CD4-positive, alpha-beta T cell (primary cell): ENCODE measurements at regions not wholly inside any gene's neighbourhood (a gene's known extent, or its start where the extent isn't known, plus 50 kb on each side); places are given as distances from the start of the nearest gene placed in this dataset.

ENCODE experiments used
- ATAC-seq: fragments of 200-7000 bp; cut with Tn5 transposase; one replicate; pipeline ENCODE4 v1.10.0; 2022; ENCODE audit warnings: mild to moderate bottlenecking; ENCODE audit not compliant: poor library complexity
- CTCF ChIA-PET: fragments of 350-600 bp; sonication (Branson Sonifier 250); formaldehyde crosslinking; loops from one replicate; lab custom pipeline; 2021; ENCODE audit warnings: antibody characterized with exemption, inconsistent platforms; lab: Charles Lee
- POLR2A ChIA-PET: fragments of 350-600 bp; sonication (Branson Sonifier 250); formaldehyde crosslinking; loops from one replicate; lab custom pipeline; 2021; ENCODE audit warnings: antibody characterized with exemption, inconsistent platforms; lab: Charles Lee
- DNase-seq, 14 experiments: peaks; one replicate each; pipeline ENCODE4 v3.0.0-alpha.2; 2013 to 2020; ENCODE audit warnings: mixed read lengths in 2 of 14
- H3K27ac ChIP-seq, 2 donors: one replicate each; pipeline versions ENCODE4 v1.5.1 to v1.7.0; 2013; ENCODE audit warnings: low read length in 2 of 2, low read depth in 1 of 2, mild to moderate bottlenecking in 1 of 2
- H3K27me3 ChIP-seq, 2 experiments: 1 replicate in 1 of 2; 2 replicates in 1 of 2; pipeline versions ENCODE4 v1.6.1 to v1.7.0; 2013; ENCODE audit warnings: low read length in 2 of 2, control low read depth in 1 of 2, mild to moderate bottlenecking in 1 of 2, moderate library complexity in 1 of 2; ENCODE audit not compliant: insufficient read depth in 2 of 2, control insufficient read depth in 1 of 2
- H3K36me3 ChIP-seq: one replicate; pipeline ENCODE4 v1.6.1; 2013; ENCODE audit warnings: low read length, control low read depth; ENCODE audit not compliant: insufficient read depth
- H3K4me1 ChIP-seq: one replicate; pipeline ENCODE4 v1.6.1; 2013; ENCODE audit warnings: low read length, control low read depth; ENCODE audit not compliant: insufficient read depth
- H3K4me3 ChIP-seq: one replicate; pipeline ENCODE4 v1.5.1; 2013; ENCODE audit warnings: mild to moderate bottlenecking, low read length, moderate library complexity
- H3K9me3 ChIP-seq, 2 experiments: 1 replicate in 1 of 2; 2 replicates in 1 of 2; pipeline versions ENCODE4 v1.6.1 to v1.7.0; 2013; ENCODE audit warnings: low read length in 2 of 2, mild to moderate bottlenecking in 2 of 2, control low read depth in 1 of 2, moderate library complexity in 1 of 2; ENCODE audit not compliant: control insufficient read depth in 1 of 2, insufficient read depth in 1 of 2
- H3K27ac Mint-ChIP-seq: one replicate; pipeline ENCODE4 v1.8.0; 2020; ENCODE audit warnings: mixed read lengths
- H3K27me3 Mint-ChIP-seq: one replicate; pipeline ENCODE4 v1.8.0; 2021; ENCODE audit warnings: mixed read lengths
- H3K36me3 Mint-ChIP-seq: one replicate; pipeline ENCODE4 v1.8.0; 2021; ENCODE audit warnings: low read depth, mixed read lengths
- H3K4me1 Mint-ChIP-seq: one replicate; pipeline ENCODE4 v1.8.0; 2021; ENCODE audit warnings: low read depth, mixed read lengths
- H3K4me3 Mint-ChIP-seq: one replicate; pipeline ENCODE4 v1.8.0; 2020; ENCODE audit warnings: mild to moderate bottlenecking, mixed read lengths
- H3K9me3 Mint-ChIP-seq: one replicate; pipeline ENCODE4 v1.8.0; 2020; ENCODE audit warnings: mixed read lengths
- CTCF ChIP-seq: fragments of 200-600 bp; IDR thresholded peaks from one replicate; pipeline ENCODE4 v1.8.0; 2022; ENCODE audit warnings: antibody characterized with exemption, mild to moderate bottlenecking
- intact Hi-C, 2 experiments: fragments of 100-400 bp; cut with DNase I in 1 of 2; cut with micrococcal nuclease in 1 of 2; formaldehyde crosslinking; loops; one replicate each; pipeline versions ENCODE4 v1.15.1 to v1.9.0; 2023 to 2025; cut with DNase I, micrococcal nuclease

- no peak for DNase-seq
- intact Hi-C loops, result no loop called here
- peaks cover 11% of the 10 kb centered on the region for H3K27me3 Mint-ChIP-seq
- TF ChIP-seq CTCF, result no peak
- no peaks in the 10 kb centered on the region for H3K4me1 ChIP-seq
- ChIA-PET CTCF (no interaction called here), POLR2A (no interaction called here)
- H3K27ac Mint-ChIP-seq, result no peak overlapping the region
- H3K9me3 ChIP-seq, result no peaks in the 10 kb centered on the region
- no peaks in the 10 kb centered on the region for H3K36me3 Mint-ChIP-seq
- H3K27me3 ChIP-seq, result no peaks in the 10 kb centered on the region
- H3K9me3 Mint-ChIP-seq, result peaks cover 3% of the 10 kb centered on the region
- H3K4me3 Mint-ChIP-seq, result no peak overlapping the region
- H3K4me3 ChIP-seq, result no peak overlapping the region
- ATAC-seq, result no peak
- H3K36me3 ChIP-seq, result no peaks in the 10 kb centered on the region
- H3K27ac ChIP-seq, result no peak overlapping the region
- no peaks in the 10 kb centered on the region for H3K4me1 Mint-ChIP-seq
Observed at GRCh38 chr6:4464638-4465037, 311.6 kb upstream of the CDYL start.

GRCh38 chr6:4463236-4463635 lies 313.0 kb upstream of the CDYL start:
- no peak for DNase-seq
- no peaks in the 10 kb centered on the region for H3K9me3 Mint-ChIP-seq
- no peaks in the 10 kb centered on the region for H3K36me3 Mint-ChIP-seq
- ChIA-PET CTCF (no interaction called here), POLR2A (no interaction called here)
- Histone ChIP-seq H3K4me1 (no peaks in the 10 kb centered on the region), H3K27me3 (no peaks in the 10 kb centered on the region), H3K4me3 (no peak overlapping the region), H3K9me3 (no peaks in the 10 kb centered on the region), H3K27ac (no peak overlapping the region), H3K36me3 (no peaks in the 10 kb centered on the region)
- peaks cover 11% of the 10 kb centered on the region for H3K27me3 Mint-ChIP-seq
- H3K4me3 Mint-ChIP-seq, result no peak overlapping the region
- ATAC-seq, result no peak
- no peak overlapping the region for H3K27ac Mint-ChIP-seq
- intact Hi-C loops, result no loop called here
- TF ChIP-seq CTCF, result no peak
- H3K4me1 Mint-ChIP-seq, result no peaks in the 10 kb centered on the region

GRCh38 chr6:4460586-4461475 lies 315.4 kb upstream of the CDYL start:
- CTCF ChIA-PET, result no interaction called here
- intact Hi-C loops, result no loop called here

More at GRCh38 chr6:4460586-4461475, 315.4 kb upstream of the CDYL start:
- Mint-ChIP-seq H3K9me3 (no peaks in the 10 kb centered on the region), H3K4me1 (no peaks in the 10 kb centered on the region), H3K36me3 (no peaks in the 10 kb centered on the region), H3K27me3 (no peaks in the 10 kb centered on the region), H3K27ac (no peak overlapping the region), H3K4me3 (no peak overlapping the region)
- no peaks in the 10 kb centered on the region for H3K36me3 ChIP-seq
- no peak overlapping the region for H3K4me3 ChIP-seq
- peaks cover 0 to 4% of the 10 kb centered on the region in 2 experiments for H3K27me3 ChIP-seq
- DNase-seq (no peak), ATAC-seq (no peak)
- H3K9me3 ChIP-seq, result no peaks in the 10 kb centered on the region
- H3K27ac ChIP-seq, result no peak overlapping the region
- no peak for TF ChIP-seq CTCF
- no peaks in the 10 kb centered on the region for H3K4me1 ChIP-seq
- POLR2A ChIA-PET, result no interaction called here
